GM23338 (cell line): ENCODE measurements at regions not wholly inside any gene's neighbourhood (a gene's known extent, or its start where the extent isn't known, plus 50 kb on each side); places are given as distances from the start of the nearest gene placed in this dataset.

Source experiments
- ATAC-seq: fragments of 200-7000 bp; cut with Tn5 transposase; 3 replicates; pipeline ENCODE4 v1.9.1; 2020
- DNase-seq: peaks from one replicate; pipeline ENCODE4 v3.0.0-alpha.2; 2015; ENCODE audit warnings: low spot score
- H2AFZ ChIP-seq: fragments of 200-600 bp; sonication (generic); 2 replicates; pipeline ENCODE4 v1.8.0; 2016; ENCODE audit warnings: antibody characterized with exemption, mild to moderate bottlenecking, moderate library complexity
- H3F3A ChIP-seq: fragments of 200-600 bp; sonication (generic); replicated peaks from 2 replicates; pipeline ENCODE4 v1.8.0; 2017; ENCODE audit warnings: antibody characterized with exemption, mixed run types, low read depth
- H3K27ac ChIP-seq: fragments of 200-600 bp; sonication (generic); 2 replicates; pipeline ENCODE4 v1.6.1; 2016; ENCODE audit warnings: low read depth
- H3K27me3 ChIP-seq: fragments of 200-600 bp; sonication (generic); 2 replicates; pipeline ENCODE4 v1.8.0; 2016; ENCODE audit warnings: mild to moderate bottlenecking, mixed run types, moderate library complexity; ENCODE audit not compliant: insufficient read depth
- H3K36me3 ChIP-seq: fragments of 200-600 bp; sonication (generic); 2 replicates; pipeline ENCODE4 v1.8.0; 2016; ENCODE audit warnings: mild to moderate bottlenecking; ENCODE audit not compliant: insufficient read depth
- H3K4me1 ChIP-seq: fragments of 200-600 bp; sonication (generic); 2 replicates; pipeline ENCODE4 v1.8.0; 2016; ENCODE audit warnings: mild to moderate bottlenecking, moderate library complexity; ENCODE audit not compliant: insufficient read depth
- H3K4me2 ChIP-seq: fragments of 200-600 bp; sonication (generic); 2 replicates; pipeline ENCODE4 v1.7.1; 2017; ENCODE audit warnings: mixed run types
- H3K4me3 ChIP-seq: fragments of 200-600 bp; sonication (generic); 2 replicates; pipeline ENCODE4 v1.6.1; 2016; ENCODE audit warnings: mixed run types
- H3K79me2 ChIP-seq: fragments of 200-600 bp; sonication (generic); replicated peaks from 2 replicates; pipeline ENCODE4 v1.8.0; 2017; ENCODE audit warnings: mild to moderate bottlenecking; ENCODE audit not compliant: insufficient read depth
- H3K9me2 ChIP-seq: fragments of 200-600 bp; sonication (generic); 2 replicates; pipeline ENCODE4 v1.8.0; 2017; ENCODE audit not compliant: insufficient read depth
- H4K20me1 ChIP-seq: fragments of 200-600 bp; sonication (generic); replicated peaks from 2 replicates; pipeline ENCODE4 v1.8.0; 2017; ENCODE audit warnings: mild to moderate bottlenecking; ENCODE audit not compliant: insufficient read depth
- H3K27ac Mint-ChIP-seq: 2 replicates; pipeline ENCODE4 v1.8.0; 2020; ENCODE audit warnings: inconsistent platforms, mild to moderate bottlenecking, moderate library complexity, mixed read lengths
- H3K27me3 Mint-ChIP-seq: 3 replicates; pipeline ENCODE4 v1.8.0; 2022; ENCODE audit warnings: low read depth, mild to moderate bottlenecking, moderate library complexity, mixed read lengths, inconsistent platforms; ENCODE audit not compliant: insufficient read depth, poor library complexity
- H3K36me3 Mint-ChIP-seq: 3 replicates; pipeline ENCODE4 v1.8.0; 2021; ENCODE audit warnings: low read depth, mild to moderate bottlenecking, inconsistent platforms, moderate library complexity, mixed read lengths
- H3K4me1 Mint-ChIP-seq: 3 replicates; pipeline ENCODE4 v1.8.0; 2020; ENCODE audit warnings: mild to moderate bottlenecking, inconsistent platforms, mixed read lengths
- H3K4me3 Mint-ChIP-seq: 3 replicates; pipeline ENCODE4 v1.8.0; 2021; ENCODE audit warnings: moderate library complexity, mild to moderate bottlenecking, inconsistent platforms, mixed read lengths
- H3K9me3 Mint-ChIP-seq: 3 replicates; pipeline ENCODE4 v1.8.0; 2020; ENCODE audit warnings: moderate library complexity, mild to moderate bottlenecking, inconsistent platforms, mixed read lengths
- ETS1 ChIP-seq: IDR thresholded peaks from 2 replicates; pipeline ENCODE4 v1.6.1; 2016; ENCODE audit warnings: antibody characterized with exemption
- JUNB ChIP-seq: IDR thresholded peaks from one replicate; pipeline ENCODE4 v1.6.1; 2016; ENCODE audit warnings: antibody characterized with exemption; ENCODE audit not compliant: unreplicated experiment
- NANOG ChIP-seq: IDR thresholded peaks from 2 replicates; pipeline ENCODE4 v1.6.1; 2016; ENCODE audit warnings: antibody characterized with exemption, borderline replicate concordance
- POLR2AphosphoS5 ChIP-seq: IDR thresholded peaks from 2 replicates; pipeline ENCODE4 v1.6.1; 2016; ENCODE audit warnings: antibody characterized with exemption, low read depth
- REST ChIP-seq: IDR thresholded peaks from one replicate; pipeline ENCODE4 v1.6.1; 2018; ENCODE audit warnings: antibody characterized with exemption; ENCODE audit not compliant: unreplicated experiment
- STAT1 ChIP-seq: IDR thresholded peaks from one replicate; pipeline ENCODE4 v1.6.1; 2016; ENCODE audit warnings: antibody characterized with exemption; ENCODE audit not compliant: unreplicated experiment
- ZNF331 ChIP-seq: fragments of 250-450 bp; sonication (Bioruptor Pico); IDR thresholded peaks from 2 replicates; pipeline ENCODE4 v1.5.0; 2020; ENCODE audit warnings: low read depth, mild to moderate bottlenecking, moderate library complexity
- ZNF462 ChIP-seq: fragments of 250-450 bp; sonication (Bioruptor Pico); IDR thresholded peaks from 2 replicates; pipeline ENCODE4 v1.5.0; 2020; ENCODE audit warnings: mild to moderate bottlenecking, moderate library complexity

GRCh38 chr20:60990061-60990460 lies 262.0 kb upstream of the CDH4 start (continued):
- TF ChIP-seq ZNF462 = no peak
- TF ChIP-seq ETS1 = no peak
- no peak for TF ChIP-seq JUNB

GRCh38 chr20:60990643-60991042 lies 261.4 kb upstream of the CDH4 start:
- H3K4me1 ChIP-seq = no peaks in the 10 kb centered on the region
- H3K27me3 Mint-ChIP-seq = peaks cover 21% of the 10 kb centered on the region
- no peaks in the 10 kb centered on the region for H3K9me2 ChIP-seq
- H3F3A ChIP-seq = no peaks in the 10 kb centered on the region
- no peaks in the 10 kb centered on the region for H4K20me1 ChIP-seq
- no peaks in the 10 kb centered on the region for H3K36me3 Mint-ChIP-seq
- H3K4me3 Mint-ChIP-seq = no peak overlapping the region
- ATAC-seq (no peak), DNase-seq (no peak)
- peaks cover 15% of the 10 kb centered on the region; the same call in 2 of the 3 replicates for H3K4me1 Mint-ChIP-seq
- no peak overlapping the region for H3K4me3 ChIP-seq
- H3K27ac Mint-ChIP-seq = no peak overlapping the region
- H3K4me2 ChIP-seq = no peak overlapping the region
- H3K9me3 Mint-ChIP-seq = no peaks in the 10 kb centered on the region
- H3K27me3 ChIP-seq = no peaks in the 10 kb centered on the region
- no peak overlapping the region for H2AFZ ChIP-seq
- no peak overlapping the region for H3K27ac ChIP-seq
- peaks cover 4% of the 10 kb centered on the region for H3K36me3 ChIP-seq
- no peaks in the 10 kb centered on the region for H3K79me2 ChIP-seq
- TF ChIP-seq NANOG = no peak
- TF ChIP-seq POLR2AphosphoS5 = no peak
- no peak for TF ChIP-seq JUNB
- no peak for TF ChIP-seq REST
- TF ChIP-seq STAT1 = no peak
- TF ChIP-seq ZNF331 (CRISPR knock-in tag) = no peak
